HS-5 (cell line): ENCODE measurements at regions not wholly inside any gene's neighbourhood (a gene's known extent, or its start where the extent isn't known, plus 50 kb on each side); places are given as distances from the start of the nearest gene placed in this dataset.
"Not testable (repeated sequence)": the region's sequence is repeated elsewhere in the genome, so short reads cannot be mapped to it uniquely, and the experiment has no call there.

Experiments
- DNase-seq: peaks from one replicate; pipeline ENCODE4 v3.0.0-alpha.2; 2012; ENCODE audit warnings: low read depth

DNA sequence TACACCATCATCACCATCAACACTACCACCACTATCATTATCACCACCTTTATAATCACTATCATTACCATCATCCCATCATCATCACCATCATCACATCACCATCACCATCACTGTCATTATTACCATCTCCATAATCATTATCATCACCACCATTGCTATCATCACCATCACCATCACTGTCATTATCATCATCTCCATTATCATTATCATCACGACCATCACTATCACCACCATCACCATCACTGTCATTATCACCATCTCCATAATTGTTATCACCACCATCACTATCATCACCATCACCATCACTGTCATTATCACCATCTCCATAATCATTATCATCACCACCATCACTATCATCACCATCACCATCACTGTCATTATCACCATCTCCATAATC lies 279.6 kb upstream of the HS6ST1 start:
- not testable (repeated sequence) for DNase-seq

DNA sequence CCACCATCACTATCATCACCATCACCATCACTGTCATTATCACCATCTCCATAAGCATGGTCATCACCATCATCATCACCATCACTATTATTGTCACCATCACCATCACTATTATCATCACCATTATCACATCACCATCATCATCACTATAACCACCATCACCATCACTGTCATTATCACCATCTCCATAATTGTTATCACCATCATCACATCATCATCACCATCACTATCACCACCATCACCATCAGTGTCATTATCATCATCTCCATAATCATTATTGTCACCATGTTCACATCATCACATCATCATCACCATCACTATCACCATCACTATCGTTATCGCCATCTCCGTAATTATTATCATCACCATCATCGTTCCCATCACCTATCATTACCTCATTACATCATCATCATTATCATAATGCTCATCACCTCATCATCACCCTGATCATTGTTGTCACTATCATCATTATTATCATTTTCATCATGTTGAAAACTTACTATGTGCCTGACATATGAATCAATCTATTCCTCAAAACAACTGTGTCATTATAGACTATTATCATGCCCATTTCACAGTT lies 280.3 kb upstream of the HS6ST1 start:
- no peak for DNase-seq

- DNase-seq = no peak
These were observed 281.0 kb upstream of the HS6ST1 start for GRCh38 chr2:128599700-128600099.

- DNase-seq = no peak
These were observed 282.1 kb upstream of the HS6ST1 start for GRCh38 chr2:128600581-128601297.

GRCh38 chr2:128601298-128602037 lies 282.8 kb upstream of the HS6ST1 start:
- DNase-seq = no peak

GRCh38 chr2:128602038-128602698 lies 283.5 kb upstream of the HS6ST1 start:
- DNase-seq = no peak

DNA sequence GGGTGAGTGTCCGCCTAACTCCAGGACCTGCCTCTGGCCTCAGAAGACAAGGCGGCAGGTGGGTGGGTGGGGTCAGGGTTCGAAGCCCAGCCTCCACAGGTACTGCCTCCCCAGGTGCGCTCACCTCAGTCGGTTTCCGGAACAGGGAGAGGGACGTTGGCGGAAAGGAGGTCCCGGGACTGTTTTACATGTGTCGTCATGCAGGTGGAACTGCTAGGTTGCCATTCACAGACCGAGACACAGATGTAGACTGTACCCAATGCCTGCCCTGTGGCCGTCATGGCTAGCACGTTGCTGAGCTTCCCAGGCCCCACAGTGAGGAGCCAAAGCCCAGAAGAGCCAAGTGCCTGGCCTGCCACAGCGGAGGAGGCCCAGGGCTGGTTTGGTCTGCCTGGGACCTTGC lies 284.0 kb upstream of the HS6ST1 start:
- DNase-seq = no peak

- DNase-seq = no peak
These were observed 284.8 kb upstream of the HS6ST1 start for GRCh38 chr2:128603411-128603924.

DNA sequence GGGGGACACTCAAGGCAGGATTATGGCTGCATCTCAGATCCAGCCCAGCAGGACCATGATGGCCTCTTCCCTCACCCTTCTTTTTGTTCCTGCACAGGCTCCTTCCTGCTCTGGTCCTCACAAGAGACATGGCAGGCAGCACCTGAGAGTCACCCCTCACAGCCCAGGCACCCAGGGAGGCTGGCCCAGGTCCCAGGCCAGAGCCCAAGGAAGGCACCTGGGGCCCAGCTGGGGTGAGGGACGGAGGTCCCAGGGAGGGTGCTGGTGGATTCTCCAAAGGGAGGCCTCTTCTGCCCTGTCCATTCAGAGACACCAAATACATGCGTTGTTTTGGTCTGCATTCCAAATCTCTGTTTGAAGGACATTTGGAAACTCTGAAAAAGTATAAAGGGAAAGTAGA lies 285.4 kb upstream of the HS6ST1 start:
- DNase-seq = no peak

DNA sequence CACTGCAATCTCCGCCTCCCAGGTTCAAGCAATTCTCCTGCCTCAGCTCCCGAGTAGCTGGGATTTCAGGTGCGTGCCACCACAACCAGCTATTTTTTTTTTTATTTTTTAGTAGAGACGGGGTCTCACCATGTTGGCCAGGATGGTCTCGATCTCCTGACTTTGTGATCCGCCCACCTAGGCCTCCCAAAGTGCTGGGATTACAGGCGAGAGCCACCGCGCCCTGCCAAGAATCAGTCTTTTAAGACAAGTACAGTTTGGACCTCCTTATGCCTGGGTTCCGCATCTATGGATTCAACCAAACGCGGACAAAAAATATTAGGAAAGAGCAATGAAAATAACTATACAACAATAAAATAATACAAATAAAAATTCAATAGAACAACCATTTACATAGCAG lies 285.9 kb upstream of the HS6ST1 start:
- not testable (repeated sequence) for DNase-seq

- no peak for DNase-seq
These were observed 286.8 kb upstream of the HS6ST1 start for GRCh38 chr2:128605421-128605820.

DNA sequence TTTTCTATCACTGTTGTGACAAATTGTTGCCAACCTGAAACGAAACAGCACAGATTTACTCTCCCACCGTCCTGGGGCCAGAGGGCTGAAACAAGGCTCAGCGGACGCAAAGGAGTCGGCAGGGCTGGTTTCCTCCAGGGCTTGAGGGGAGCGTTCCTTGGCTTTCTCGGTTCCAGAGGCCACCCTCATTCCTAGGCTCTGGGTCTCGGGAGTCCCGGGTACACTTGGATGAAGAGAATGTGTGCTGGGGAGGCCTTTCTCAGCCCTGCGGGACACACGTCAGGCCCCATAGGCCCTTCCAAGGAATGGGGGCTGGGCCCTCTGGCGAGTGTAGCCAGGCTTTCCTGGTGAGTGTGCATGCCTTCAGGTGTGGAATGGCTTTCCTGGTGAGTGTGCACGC lies 287.3 kb upstream of the HS6ST1 start:
- no peak for DNase-seq

GRCh38 chr2:128606837-128607236 lies 288.2 kb upstream of the HS6ST1 start:
- no peak for DNase-seq

GRCh38 chr2:128607440-128607839 lies 288.8 kb upstream of the HS6ST1 start:
- DNase-seq = no peak

DNA sequence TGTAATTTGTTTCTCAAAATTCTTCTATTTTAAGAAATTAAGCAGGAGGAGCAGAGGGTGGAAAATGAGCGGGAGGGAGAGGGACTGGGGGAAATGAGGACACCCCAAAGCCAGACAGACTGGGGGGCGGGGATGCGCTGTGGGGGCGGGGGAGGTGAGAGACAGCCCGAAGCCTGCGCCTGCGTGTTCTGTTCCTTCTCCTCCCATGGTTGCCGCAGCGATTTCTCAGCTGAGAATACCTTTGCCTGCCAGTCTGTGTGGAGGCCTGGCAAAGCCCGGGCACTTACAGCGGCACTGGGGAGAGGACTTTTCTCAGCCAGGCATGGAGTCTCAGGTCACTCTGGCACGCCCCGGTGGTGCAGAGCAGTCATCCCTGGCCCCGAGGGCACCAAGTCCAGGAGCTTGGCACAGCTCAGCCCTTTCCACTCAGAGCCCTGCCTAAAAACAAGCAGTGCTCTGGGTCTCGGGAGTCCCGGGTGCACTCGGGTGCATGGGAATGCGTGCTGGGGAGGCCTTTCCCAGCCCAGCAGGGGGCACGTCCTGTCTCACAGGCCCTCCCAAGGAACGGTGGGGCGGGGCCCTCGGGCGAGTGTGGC lies 289.3 kb upstream of the HS6ST1 start:
- no peak for DNase-seq

- DNase-seq = no peak
These were observed 290.5 kb upstream of the HS6ST1 start for GRCh38 chr2:128608921-128609880.

GRCh38 chr2:128610496-128610895 lies 291.8 kb upstream of the HS6ST1 start:
- DNase-seq = no peak

GRCh38 chr2:128611421-128612320 lies 293.0 kb upstream of the HS6ST1 start:
- no peak for DNase-seq

DNA sequence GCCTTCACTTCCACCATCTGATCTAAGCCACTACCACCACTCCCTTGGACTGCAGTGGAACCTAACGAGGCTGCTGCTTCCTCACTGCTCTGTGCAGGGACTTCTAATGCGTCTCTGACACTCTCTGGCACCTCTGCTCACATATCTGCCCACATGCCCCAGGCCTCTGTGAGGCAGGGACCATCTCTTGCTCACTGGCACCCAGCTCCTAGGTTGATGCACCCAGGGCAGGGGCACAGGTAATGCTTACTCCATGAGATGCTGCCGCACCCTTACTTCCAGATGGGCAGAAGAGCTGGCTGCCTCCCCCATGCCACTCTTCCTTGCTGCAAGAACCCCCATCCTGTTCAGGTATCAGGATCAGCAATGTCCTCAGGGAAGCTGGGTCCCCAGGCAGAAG lies 294.0 kb upstream of the HS6ST1 start:
- no peak for DNase-seq

DNA sequence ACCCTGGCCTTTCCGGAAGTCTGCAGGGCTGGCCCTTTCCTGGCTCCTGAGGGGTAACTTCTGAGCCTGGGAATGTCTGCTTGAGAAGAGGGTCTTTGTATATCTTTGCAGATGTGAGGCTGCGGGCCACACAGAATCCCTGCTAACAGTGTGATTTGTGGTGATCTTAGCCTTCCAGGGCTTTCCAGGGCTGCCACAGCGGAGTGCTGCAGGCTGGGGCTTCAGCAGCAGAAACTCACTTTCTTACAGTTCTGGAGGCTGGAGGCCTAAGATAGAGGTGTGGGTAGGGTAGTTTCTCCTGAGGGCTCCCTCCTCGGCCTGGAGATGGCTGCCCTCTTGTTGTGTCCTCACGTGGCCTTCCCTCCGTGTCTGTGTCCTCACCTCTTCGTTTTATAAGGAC lies 294.7 kb upstream of the HS6ST1 start:
- DNase-seq = no peak
